Activated CD8-positive, alpha-beta memory T cell treated with anti-CD3 and anti-CD28 coated beads, Interleukin-2, amount 50 U/mL, for 24 hours (primary cell): ENCODE measurements at regions not wholly inside any gene's neighbourhood (a gene's known extent, or its start where the extent isn't known, plus 50 kb on each side); places are given as distances from the start of the nearest gene placed in this dataset.
"Not testable (repeated sequence)": the region's sequence is repeated elsewhere in the genome, so short reads cannot be mapped to it uniquely, and the experiment has no call there.

Experiments
- DNase-seq: peaks from one replicate; pipeline ENCODE4 v3.0.0-alpha.2; 2020; ENCODE audit errors: extremely low read depth

DNA sequence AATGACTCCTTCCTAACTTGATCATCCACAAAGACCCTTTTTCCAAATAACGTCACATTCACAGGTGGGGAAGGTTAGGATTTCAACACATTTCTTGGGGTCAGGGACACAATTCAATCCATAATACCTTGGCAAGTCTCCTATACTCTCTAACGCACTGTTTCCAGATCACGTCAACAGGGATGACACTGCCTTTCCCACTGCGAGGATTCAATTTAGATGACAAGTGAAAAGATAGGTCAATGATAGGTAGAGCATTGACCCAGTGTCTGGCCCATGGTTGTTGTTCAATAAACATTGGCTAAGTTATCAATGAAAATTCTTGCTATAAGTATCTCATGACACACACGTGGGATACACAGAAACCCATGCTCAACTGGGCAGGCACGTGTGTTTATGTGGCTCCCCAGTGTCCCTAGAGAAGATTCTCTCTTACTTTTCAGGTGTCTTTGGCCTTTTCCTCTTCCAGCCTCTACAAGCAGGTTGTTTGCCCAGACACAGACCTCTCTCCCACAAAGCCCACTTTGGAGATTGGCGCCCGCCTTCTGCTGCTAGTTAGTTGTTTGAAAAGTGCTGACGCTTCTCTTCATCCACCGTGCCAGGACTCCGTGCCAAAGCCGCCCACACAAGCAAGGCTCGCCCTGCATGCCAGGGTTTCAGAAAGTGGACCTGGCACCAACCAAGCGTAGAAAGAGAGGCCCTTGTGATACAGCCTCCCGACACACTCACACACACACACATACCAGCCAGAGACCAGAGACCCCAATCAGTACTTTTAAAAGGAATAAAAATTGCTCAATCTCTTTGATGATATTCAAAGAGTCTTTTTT is 594.5 kb downstream of the BNC2 start:
- DNase-seq = no peak

DNA sequence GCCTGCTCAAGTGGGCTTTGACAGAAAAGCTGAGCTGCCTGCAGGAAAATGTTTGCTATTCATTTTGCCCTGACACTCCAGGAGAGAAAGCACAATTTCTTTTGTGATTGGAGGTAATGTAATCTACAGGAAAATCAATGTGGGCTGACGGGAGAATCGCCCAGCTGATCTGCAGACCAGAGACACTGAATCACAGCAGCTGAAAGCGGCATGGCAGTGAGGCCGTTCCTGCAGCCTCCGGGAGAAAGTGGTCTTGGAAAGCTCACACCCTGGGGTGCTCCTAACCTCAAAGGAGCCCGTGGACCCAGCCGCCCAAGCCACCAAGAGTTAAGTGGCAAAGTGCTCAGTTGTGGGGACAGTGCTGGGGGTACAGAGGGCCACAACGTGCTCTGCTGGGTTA is 593.6 kb downstream of the BNC2 start:
- no peak for DNase-seq

DNA sequence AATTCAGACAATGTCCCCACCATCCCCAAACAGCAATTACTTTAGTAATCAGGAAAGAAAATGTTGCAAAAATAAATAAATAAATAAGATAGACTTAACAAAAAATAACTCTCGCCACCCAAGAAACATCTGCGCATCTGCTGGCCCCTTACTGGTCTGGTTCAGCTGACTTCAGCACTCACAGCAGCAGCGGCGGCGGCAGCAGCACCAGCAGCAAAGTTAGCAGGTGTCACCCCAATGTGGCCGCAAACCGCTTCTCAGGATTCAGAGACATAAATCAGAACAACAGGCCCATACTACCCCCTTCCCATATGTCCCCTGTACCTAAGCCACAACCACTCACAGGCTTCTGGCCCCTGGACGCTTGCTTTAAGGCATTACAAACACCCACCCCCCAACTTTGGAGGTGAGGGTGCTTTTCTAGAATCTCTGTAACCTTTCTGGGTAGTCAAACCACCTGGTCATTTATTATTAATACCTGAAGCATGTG is 593.0 kb downstream of the BNC2 start:
- no peak for DNase-seq

DNA sequence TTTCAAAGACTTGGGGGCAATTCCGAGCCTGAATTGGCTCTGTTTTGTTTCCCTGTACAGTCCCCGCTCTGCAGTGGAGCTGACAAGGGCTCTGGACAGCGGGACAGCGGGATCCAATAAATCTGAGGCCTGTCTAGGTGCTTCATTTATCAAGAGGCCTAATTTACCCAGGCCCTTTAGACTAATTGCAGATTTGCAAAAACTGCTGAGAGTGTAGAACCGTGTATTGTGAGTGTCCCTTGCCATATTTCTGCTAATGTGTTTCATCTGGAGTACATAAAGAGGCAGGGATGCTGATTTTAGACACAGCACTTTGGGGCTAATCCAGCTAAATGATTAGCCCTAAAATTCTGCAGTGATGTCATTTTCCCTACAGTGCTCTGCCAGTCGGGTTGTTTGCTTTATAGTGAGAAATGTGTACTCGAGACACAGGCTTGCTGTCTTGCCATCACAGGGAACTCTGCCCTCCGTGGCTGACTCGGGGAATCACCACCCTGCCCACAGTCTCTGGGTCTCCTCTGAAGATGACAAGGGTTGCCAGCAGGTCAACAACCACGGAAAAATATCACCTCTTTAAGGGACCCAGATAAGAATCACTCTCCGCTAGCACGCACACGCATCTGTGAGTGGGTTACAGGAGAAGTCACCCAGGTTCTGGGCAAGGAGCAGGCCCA is 592.0 kb downstream of the BNC2 start:
- DNase-seq = no peak

DNA sequence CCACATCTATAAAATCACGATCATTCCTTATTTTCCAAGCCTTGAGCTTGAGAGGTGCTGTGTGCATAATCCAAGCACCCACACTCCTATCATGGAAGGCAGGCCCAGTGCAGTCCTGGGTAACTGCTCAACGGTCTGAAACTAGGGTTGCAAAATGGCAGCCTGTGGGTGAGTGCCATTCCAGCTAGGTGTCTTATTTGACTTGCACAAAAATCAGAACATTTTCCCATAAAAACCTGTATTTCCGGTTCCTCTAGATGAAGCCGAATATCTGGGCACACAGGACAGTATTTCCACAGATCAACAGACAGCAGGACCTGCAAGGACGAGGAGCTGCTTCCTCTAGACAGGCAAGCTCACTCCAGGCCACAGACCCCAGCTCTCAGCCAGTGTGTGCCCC is 588.8 kb downstream of the BNC2 start:
- DNase-seq = no peak

DNA sequence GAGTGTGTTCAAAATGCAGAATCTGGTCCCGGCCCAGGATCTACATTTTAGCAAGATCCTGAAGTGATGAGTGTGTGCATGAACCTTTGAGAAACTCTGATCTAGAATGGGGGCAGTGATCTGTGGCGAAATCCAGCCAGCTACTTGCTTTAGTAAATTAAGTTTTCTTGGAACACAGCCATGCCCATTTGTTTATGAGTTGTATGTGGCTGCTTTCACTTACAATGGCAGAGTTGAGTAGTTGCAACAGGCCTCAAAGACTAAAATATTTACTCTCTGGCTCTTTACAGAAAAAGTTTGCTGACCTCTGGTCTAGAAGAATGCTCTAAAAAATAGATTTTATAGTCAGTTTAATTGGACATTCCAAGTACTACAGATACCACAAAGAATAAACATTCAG is 588.3 kb downstream of the BNC2 start:
- no peak for DNase-seq

DNA sequence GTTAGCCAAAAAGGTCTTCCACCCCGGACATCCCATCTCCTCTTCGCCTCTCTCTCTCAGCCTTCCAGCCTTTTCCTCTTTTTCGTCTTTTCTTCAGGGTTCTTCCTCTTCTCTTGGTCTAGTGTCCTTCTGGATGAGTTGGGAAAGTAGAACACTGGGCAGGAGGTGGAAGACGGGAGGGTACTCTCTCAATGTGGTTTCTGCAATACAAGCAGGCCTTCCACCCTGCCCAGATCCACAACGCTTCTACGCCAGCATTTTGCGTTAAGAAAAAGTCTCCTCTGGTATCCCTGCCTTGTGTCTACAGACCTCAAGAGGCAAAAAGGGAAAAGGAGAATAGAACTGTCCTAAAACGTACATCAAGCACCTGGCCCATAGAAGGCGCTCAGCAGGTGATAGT is 587.8 kb downstream of the BNC2 start:
- DNase-seq = no peak

DNA sequence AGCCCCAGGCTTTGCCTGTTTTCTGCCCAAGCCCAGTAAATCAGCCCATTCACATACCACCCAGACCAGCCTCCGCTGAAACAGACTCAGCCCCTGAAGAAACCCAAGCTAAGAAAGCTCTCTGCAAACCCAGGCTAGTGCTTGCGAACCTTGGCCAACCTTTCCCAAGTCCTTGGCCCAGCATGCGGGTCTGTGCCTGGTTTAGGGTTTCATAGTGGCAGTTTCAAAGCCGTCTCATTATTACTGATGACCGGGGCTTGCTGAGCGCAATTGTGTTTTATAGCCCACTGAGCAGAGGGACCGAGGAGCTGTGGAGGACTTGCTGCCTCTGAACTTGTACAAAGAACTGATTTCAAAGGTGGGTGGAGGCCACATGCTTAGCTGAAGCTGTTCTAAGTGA is 584.3 kb downstream of the BNC2 start:
- DNase-seq = no peak

DNA sequence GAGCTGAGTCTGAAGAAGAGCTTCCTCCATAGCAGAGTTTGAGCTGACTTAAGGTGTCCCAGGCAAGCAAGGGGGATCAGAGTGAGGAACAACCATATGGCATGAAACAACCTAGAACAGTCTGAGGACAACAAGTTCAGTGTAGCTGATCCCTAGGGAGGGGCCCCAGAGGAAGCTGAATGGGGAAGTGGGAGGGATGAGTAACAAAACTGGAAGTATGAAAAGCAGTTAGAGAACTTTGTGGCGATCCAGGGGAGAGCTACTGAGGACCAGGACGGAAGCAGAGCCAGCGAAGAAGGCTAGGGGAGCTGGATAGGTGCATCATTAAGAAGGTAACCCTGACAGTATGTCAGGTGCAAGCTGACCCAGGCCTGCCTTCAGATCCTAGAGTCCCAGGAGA is 580.8 kb downstream of the BNC2 start:
- no peak for DNase-seq

DNA sequence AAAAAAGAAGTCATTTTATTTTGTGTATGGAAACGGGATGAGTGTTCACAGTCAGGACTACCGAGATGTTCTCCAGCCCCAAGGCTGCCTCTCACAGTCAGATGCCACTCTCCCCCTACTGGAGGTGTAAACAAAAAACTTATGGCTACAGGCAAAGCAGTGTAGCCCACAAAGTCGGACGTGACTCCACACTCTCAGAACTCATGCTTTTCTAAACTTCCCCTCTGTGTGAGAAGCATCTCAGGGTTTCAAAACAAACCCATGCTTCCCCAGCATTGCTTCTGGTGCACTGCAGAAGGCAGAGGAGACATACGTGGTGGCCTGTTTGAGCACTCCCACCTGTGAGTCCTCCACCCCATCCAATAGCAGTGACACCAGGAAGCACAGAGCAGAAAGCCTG is 580.3 kb downstream of the BNC2 start:
- no peak for DNase-seq

DNA sequence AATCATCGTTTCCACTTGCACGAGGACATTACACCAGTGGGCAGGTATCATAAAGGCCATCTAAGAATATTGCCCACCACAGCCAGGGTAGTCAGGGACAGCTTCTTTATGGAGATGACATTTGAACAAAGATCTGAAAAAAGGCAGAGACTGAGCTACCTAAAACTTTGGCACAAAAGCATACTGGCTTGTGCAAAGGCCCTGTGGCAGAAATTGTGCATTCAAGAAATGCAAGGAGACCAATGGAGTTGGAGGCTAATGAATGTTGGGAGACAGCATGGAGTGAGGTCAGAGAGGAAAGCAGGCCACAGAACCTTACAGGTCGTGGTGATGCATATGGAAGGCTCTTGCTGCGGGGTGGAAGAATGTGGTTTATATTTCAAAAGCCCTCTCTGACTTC is 578.5 kb downstream of the BNC2 start:
- DNase-seq = no peak

DNA sequence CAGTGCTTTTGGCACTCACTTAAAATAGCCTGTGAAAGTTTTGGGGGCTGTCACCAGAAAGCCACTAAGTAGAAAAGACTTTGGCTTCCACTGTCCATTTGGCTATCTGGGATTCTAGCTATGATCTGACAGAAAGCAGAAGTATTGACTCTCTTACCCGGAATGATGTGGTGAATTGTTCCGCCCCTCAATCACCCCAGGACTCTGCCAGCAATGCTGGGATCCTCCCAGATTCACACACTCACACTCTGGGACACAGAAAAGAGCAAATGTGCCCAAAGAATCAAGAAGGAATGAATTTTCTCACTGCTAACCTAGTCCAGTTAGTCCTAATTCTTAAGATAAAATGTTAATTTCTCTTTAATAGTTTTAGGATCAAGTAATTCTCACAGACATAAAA is 576.9 kb downstream of the BNC2 start:
- DNase-seq = no peak

DNA sequence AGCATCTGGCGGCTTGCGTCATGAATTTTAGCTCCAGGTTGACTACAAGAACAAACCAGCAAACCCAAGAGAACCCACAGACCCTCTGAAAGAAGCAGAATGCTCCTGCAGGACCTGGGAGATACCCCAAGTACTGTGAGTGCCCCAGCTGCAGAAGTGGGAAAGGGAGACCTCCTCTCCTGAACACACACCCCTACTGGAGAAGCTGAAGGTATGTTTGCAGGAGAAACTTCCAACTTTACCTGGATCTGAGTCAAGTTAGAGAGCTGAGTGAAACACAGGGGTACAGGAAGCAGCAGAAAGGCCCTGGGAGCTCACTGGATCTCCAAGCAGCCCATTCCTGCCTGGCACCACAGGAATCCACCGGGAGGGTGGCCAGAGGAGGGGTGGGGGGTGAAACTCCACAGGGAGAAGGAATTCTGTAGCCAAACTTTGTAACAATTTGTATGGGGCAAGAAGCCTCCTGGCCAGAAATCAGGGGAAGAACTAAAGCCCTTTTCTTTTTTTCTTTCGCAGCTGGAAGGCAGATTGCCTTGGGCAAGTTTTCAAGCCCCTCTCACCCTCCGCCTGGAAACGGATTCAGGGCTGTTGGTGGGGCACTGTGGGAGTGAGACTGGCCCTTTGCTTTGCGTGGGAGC is 576.2 kb downstream of the BNC2 start:
- no peak for DNase-seq

DNA sequence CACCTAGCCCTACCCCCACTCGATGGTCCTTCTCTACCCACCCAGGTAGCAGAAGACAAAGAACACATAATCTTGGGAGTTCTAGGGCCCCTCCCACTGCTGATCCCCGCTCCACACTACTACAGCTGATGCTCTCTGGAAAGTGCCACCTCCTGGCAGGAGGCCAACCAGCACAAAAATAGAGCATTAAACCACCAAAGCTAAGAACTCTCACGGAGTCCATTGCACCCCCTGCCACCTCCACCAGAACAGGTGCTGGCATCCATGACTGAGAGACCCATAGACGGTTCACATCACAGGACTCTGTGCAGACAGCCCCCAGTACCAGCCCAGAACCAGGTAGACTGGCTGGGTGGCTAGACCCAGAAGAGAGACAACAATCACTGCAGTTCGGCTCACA is 575.5 kb downstream of the BNC2 start:
- not testable (repeated sequence) for DNase-seq

DNA sequence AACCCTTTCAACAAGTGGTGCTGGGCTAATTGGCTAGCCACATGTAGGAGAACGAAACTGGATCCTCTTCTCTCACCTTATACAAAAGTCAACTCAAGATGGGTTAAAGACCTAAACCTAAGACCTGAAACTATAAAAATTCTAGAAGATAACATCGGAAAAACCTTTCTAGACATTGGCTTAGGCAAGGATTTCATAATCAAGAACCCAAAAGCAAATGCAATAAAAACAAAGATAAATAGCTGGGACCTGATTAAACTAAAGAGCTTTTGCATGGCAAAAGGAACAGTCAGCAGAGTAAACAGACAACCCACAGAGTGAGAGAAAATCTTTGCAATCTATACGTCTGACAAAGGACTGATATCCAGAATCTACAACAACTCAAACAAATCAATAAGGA is 571.1 kb downstream of the BNC2 start:
- DNase-seq = not testable (repeated sequence)

DNA sequence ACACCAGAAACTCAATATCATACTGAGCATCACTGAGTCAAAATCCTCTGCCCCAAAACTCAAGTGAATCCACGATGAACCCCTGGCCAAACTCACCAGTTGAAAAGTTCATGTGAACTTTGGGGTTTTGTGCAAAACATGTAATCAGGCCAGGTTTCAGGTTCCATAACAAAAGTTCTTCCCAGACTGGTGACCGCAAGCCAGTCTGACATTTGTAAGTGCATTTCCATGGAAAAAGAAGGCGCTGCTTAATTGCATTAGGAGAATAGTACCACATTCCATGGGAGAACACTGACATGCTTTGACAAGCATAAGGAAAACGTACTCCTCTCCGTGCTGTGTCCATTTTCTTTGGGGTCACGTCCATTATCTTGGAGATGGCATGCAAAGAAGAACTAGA is 567.0 kb downstream of the BNC2 start:
- no peak for DNase-seq

DNA sequence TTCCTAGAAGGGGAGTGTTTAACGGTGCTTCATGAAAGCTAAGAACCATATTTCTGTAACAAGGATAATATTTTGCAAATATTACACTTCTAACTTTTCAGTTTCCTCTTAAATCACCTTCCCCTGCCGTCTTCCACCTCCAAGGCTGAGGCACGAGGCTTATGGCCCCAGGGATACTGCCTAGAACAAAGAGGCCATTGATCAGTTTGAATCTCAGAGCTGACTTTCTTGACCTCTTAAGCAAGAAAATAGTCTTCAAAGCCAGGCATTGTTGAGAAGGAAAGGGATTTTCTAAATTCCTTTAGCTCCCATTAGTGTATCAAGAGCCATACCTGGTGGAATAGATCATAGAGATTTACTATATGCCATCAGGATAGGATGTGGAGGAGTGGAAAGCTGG is 566.2 kb downstream of the BNC2 start:
- no peak for DNase-seq

DNA sequence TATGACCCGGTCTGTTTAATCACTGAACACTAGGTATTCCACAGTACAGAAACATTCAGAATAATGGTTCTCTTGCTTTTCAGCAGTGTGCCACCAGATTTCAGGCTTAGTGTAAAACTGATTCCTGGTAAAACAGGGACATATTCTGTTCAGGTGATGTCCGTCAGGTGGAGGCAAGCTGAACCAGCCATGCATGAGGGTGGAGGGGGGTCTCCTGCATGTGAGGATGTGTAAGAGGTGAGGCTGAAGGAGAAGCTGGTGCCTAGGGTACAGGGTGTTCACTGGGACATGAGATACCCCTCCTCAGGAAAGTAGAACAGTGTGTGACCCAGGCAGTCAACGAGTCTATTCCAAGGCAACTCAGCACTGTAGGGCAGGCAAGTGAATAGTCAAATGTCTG is 563.9 kb downstream of the BNC2 start:
- no peak for DNase-seq

DNA sequence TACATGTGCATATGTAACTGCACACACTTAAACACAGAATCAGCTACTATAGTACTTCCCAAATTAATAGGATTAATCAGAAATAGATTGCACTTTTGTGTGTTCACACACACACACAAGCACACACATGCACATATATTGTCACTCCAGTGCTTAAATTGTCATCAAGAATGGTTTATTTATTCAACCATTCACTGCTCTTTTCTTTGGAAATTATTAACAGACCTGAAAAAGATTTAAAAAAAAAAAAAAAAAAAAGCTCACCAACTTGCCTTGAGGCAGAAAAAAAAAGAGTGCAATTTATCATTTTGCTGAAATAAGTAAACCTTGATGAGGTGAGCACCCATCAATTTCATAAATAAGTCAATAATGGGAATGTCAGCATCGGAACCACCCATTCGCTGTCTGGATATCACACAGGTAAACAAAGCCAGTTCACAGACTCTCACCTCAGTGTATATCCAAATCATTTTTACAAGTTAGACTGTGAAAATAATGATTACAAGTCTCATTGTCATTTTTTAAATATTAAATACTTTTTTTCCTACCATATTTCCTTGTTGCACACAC is 562.8 kb downstream of the BNC2 start:
- DNase-seq = no peak

DNA sequence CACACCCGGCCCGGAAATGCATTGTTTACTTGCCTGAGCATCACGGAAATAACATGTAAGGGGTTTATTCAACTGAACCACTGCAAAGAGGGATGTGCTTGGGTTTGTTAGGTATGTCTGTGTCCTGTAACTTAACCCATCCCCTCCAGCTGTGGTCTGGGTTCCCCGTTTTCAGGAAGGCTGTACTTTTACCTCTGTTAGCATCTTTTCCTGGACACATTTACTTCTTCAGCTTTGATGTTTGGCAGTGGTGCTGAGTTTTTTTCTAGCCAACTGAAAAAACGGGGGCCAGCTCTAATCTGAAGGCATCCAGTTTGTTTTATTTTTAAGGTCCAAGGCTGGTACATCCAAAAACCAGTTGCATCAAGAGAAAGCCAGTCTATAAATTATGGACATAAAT is 561.8 kb downstream of the BNC2 start:
- no peak for DNase-seq

DNA sequence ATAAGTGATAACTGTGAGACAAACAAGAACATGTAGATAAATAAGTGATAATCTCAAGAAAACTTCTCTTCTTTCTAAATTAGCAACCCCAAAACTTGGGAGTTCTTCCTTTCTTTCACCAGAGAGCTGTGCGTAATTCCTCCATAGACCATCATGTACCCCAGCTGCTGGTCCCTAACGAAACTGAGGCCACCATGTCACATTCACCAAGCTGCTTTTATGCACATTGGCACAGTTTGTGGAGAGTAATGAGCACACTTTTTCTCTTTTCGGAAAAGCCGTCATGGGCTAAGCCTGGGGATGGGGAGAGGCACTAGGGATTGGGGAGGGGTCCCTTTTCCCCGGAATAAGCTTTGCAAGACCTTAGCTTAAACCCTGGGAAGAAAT is 561.4 kb downstream of the BNC2 start:
- no peak for DNase-seq

DNA sequence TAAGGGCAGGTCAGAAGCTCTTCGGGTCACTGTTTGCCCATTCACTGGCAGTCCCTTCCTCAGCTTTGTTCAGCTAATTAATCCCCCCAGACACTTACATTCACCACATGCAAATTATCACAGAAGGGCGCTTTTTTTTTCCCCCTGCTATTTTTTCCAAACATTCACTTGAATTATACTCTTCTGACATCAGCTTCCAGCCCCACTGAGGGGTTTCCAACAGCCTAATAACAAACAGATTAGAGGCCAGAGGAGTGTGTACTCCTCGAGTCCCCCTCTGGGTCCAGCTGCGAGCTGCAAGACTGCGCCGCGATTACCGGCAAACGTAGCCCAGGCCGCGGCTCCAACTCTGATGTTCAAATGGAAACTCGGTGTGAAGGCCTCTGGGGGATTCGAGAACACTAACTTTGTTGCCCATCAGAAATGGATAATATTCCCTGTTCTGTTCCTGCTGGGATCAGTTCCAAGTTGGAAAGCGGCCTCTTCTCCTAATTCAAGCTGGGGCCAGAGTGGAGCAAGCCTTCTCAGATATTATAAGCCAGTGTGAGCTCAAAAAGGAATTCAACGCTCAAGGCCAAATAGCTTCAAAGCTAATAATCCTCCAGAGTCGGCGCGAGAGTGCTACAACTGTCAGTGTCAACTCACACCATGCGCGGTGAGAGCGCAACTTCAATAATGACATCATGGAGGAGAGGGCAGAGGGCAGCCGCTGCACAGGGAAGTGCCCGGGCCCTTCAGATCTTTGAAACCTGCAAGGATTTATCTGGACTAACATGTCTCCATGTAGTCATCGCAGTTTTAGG is 560.8 kb downstream of the BNC2 start:
- DNase-seq = no peak
